ENCODE measurements at regions not wholly inside any gene's neighbourhood (a gene's known extent, or its start where the extent isn't known, plus 50 kb on each side); places are given as distances from the start of the nearest gene placed in this dataset.

DNA sequence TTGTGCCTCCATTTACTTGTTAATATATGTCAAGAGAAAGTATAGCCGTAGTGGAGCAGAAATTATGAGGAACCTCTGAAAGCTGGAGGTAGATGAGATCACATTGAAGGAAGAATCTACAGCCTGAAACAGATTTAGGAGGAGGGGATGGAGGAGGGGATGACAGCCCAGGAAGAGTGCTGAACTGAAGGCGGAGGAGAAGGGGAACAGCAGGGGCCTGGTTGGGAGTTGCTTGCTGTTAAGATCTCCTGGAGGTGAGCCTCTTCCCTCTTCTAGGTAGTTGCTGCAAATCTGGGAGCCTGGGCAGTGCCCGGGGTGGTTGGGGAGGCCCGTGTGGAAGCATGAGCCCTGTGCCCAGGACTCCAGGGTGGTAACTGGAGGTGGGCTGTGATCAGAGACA lies 111.8 kb upstream of the SEMA6A start:
- DNase-seq (ENCODE audit: low spot score): no peak

- DNase-seq (ENCODE audit: low spot score): no peak
These were observed 111.3 kb upstream of the SEMA6A start for GRCh38 chr5:116685931-116686330.

GRCh38 chr5:116685069-116685468 lies 110.4 kb upstream of the SEMA6A start:
- DNase-seq (ENCODE audit: low spot score): no peak

DNA sequence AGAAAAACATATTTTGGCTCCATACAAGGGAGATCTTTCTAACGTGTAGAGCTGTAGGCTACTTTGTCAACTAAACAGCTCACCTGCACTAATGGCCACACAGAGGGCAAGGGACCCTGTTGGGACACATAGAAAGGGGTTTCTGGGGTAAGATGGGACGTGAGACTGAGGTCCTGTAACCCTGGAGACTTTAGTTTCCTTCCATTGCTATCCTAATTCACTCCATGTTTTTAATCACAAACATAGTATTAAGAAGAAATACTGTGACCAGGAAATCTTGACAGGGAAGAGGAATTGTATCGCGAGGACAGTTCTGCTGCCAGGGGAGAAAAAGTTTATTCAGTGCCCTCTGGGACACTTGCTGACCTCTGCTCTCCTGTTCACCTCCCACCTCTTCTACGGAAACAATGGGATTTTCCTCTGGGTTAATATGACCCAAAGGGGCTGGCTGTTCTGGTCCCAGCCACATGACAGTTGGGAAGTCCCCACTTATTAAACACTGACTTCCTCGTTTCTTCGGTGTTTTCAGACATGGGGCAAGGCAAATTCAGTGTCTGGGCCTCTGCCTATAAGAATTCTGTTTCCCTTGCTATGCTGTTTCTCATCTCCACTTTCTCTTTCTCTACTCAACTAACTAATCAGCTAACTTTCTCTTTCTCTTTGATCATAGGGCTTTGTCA lies 106.9 kb upstream of the SEMA6A start:
- DNase-seq (ENCODE audit: low spot score): no peak

DNA sequence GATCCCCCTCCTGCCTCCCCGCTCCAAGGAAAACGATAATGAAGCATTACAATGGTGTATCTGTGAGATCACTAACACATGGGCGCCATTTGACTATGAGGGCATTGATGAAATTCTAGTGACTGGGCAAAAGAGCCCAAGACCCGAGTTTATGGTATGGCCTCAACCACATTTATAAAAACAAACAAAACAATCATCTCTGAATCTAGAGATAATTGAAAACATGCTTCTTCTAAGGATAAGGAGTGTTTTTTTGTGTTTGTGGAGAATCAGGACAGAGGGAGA lies 100.9 kb upstream of the SEMA6A start:
- no peak for DNase-seq (ENCODE audit: low spot score)

DNA sequence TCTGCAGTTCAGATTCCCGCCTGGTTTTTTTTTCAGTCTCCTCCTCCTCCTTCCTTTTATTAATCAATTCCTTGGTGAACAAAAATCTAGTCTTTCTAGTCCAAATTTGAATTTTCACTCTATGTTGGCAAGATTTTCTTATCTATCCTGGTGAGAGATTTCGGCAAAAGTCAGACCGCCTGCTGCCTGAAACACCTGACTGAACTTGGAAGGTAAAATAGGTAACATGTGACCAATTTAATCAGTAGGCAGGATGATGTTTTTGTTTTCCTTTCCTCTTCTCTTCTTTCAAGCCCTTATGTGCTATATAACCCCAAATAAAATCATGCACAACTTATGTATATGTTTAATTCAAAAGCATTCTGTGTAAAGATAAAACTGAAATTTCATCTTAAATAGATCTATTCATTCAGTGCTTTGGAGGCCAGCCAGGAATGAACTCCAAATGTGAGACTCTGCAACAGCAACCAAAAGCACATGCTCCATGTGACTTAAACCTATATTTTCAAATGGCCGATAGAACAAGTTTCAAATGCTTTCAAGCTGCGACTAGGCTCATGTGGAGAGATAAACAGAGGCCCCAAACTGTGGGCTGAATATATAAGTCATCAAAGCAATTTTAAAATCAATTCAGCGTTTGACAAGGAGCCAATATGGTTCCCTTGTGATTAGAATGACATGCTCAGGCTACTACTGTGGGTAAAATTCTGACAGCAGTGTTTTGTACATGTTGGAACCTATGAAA lies 100.4 kb upstream of the SEMA6A start:
- DNase-seq (ENCODE audit: low spot score): no peak

DNA sequence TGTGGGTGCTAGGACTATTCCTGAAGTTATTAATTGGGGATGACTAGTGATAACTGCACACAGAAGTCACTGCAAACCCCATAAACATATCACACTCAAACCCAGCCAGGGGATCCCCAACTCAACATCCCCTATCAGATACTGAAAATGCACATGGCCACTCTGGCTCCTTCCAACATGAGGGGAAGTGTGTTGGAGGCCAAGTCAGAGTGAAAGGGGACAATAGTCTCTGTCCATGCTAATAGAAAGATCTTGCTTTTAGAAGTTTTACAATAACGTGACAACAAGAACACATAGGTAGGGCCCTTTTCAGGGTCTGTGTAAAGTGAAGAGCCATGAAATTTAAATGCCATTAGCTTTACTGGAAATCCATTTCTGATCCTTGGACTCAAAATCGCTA lies 98.8 kb upstream of the SEMA6A start:
- DNase-seq (ENCODE audit: low spot score): no peak

- DNase-seq (ENCODE audit: low spot score): no peak
These were observed 97.6 kb upstream of the SEMA6A start for GRCh38 chr5:116672203-116672602.

DNA sequence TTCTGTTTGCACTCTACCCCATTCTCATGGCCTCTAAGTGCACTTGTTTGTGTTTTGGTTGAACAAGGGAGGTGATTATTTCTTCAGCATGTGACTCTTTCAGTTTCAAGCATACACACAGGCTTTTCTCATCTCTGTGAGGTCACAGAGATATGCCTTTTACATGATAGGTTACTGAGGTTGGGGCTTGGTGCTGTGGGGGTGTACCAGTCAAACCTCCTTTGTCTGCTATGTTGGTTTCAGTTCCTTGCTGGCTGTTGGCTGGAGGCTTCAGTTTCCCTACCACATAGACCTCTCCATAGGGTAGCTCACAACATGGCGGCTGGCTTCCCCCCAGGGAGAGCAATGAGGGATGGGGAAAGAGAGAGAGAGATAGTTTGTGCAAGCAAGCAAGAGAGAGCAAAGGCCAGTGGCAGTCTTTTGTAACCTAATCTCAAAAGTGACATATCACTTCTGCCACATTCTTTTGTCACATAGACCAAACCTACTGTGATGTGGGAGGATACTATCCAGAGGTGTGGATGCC lies 96.7 kb upstream of the SEMA6A start:
- DNase-seq (ENCODE audit: low spot score): no peak

GRCh38 chr5:116669261-116670031 lies 94.8 kb upstream of the SEMA6A start:
- DNase-seq (ENCODE audit: low spot score): no peak

DNA sequence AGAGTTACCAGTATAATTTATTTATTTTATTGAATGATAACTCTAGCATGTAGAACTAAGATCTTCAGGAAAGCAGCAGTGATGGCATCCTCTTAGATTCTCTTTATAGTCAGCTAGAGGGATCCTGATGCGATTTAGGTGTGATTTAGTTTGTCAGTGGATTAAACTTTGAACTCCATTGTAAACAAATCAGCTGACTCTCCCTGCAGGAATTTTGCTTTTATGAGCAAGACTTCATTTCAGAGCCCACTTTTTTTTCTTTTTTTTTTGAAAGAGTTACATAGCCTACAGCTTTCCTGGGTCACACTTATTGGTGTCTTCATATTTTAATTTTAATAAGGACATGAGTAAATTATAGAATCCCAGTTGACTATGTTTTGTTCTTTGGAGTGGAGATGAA lies 93.8 kb upstream of the SEMA6A start:
- DNase-seq (ENCODE audit: low spot score): no peak

DNA sequence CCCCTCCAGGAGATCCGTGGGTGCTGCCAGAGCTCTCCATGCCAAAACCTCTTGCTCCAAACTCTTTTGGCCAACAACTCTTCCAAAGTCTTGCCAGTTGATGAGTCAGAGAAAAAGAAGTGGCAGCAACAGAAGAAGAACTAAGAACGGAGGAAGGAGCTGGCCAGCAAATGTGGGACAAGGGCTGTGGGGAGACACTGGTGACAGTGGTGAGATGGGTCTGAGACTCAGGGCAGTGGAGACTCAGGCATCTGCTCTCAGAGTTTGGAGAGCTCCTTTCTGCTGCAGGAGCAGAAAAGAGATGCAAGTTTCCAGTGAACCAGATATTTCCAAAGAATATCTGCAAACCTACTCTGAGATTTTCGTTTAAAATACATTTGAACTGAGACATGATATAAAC lies 92.3 kb upstream of the SEMA6A start:
- DNase-seq (ENCODE audit: low spot score): no peak

- no peak for DNase-seq (ENCODE audit: low spot score)
These were observed 90.4 kb upstream of the SEMA6A start for GRCh38 chr5:116664988-116665387.

- no peak for DNase-seq (ENCODE audit: low spot score)
These were observed 88.5 kb upstream of the SEMA6A start for GRCh38 chr5:116663081-116663480.

DNA sequence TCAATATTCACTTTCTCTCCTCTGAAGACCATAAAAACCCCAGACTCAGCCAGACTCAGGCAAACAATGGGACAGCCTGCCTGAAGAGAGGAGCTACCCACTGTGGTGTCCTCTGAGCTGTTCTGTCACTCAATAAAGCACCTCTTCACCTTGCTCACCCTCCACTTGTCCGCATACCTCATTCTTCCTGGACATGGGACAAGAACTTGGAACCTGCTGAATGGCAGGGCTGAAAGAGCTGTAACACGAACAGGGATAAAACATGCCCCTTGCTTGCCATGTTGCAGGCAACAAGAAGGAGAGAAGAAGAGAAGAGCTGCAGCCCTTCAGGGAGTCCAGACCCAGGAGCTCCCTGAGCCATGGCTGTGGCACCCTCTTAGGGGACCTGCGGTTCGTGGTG lies 86.8 kb upstream of the SEMA6A start:
- DNase-seq (ENCODE audit: low spot score): no peak

GRCh38 chr5:116660929-116661328 lies 86.3 kb upstream of the SEMA6A start:
- DNase-seq (ENCODE audit: low spot score): no peak

DNA sequence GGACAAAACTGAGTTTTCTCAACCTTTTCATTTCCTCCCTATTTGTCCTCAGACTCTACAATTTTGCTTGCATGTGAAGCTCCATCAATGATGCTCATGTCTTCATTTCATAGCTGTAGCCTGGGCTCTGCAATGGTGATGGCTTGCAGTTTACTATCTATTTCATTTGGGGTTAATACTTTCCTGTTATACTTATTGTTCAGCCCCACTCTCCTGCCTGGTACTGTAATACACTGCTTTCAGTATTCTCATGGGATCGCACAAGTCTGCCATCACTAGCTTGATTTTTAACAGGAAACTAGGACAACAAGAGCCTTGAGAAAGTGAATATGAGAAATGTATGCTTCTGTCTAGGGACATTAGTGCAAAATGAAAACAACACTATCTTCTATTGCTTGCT lies 84.2 kb upstream of the SEMA6A start:
- DNase-seq (ENCODE audit: low spot score): no peak

GRCh38 chr5:116658141-116658540 lies 83.5 kb upstream of the SEMA6A start:
- no peak for DNase-seq (ENCODE audit: low spot score)

DNA sequence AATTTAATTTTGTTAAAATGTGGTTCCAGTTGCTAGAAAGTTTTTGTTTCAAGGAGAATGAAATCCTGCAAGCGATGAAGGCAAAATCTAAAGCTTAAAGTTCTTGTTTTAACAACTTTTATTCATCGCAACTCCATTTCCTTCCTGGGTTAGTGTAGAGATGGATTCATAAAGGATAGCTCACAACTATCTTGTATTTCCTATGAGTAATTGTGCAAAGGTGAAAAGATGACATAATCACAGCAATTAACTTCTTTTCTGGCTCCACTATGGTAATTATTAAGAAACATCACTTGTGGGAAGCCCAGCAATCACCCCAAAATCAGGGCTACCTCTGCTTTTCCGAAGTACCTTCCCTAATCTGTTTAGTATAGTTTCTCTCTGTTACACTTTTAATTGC lies 80.8 kb upstream of the SEMA6A start:
- DNase-seq (ENCODE audit: low spot score): no peak

GRCh38 chr5:116654925-116655324 lies 80.3 kb upstream of the SEMA6A start:
- no peak for DNase-seq (ENCODE audit: low spot score)

- no peak for DNase-seq (ENCODE audit: low spot score)
These were observed 78.3 kb upstream of the SEMA6A start for GRCh38 chr5:116652903-116653302.

DNA sequence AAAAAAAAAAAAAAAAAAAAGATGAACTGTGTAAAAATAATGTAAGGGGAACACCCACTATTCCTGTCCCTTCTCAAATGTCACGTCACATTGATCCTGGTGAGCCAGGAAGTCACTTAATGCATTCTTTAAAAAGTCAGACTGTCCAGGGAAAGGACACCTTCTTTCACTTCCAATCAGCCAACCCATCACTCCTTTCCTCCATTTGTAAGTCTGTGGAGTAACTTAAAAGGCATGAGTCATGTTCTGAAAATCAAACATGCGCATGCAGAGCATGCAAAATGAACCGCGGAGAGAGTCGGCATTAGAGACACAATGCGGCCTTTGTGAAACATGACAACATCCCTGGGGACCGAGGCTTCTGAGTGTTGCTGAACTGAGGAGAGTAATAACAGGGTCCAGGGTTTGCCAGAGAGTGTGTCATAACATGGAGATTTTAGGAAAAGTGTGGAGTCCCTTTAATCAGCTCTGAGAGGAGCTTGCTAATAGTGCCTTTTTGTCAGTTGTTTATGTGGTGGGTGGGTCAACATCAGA lies 77.6 kb upstream of the SEMA6A start:
- no peak for DNase-seq (ENCODE audit: low spot score)

DNA sequence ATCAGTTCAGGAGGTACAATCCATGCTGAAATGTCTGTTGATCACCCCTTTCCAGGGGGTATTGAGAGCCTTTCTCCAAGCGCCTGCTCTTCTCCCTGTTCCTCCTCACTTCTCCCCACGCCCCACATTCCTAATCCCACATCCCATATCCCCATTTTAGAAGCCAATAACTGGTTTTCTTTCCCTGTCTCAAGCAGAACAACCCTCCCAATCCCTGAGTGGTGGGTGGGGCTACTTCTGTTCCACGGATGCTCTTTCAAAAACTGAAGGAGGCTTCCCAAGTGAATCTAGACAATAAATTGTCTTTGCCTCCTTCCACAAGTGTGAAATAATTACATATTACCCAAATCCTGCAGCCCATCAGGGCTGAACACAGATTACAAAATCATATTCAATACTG lies 77.0 kb upstream of the SEMA6A start:
- DNase-seq (ENCODE audit: low spot score): no peak
